Vagina (tissue), 2 donors: ENCODE measurements at regions not wholly inside any gene's neighbourhood (a gene's known extent, or its start where the extent isn't known, plus 50 kb on each side); places are given as distances from the start of the nearest gene placed in this dataset.

Source experiments
- POLR2A ChIP-seq, 2 donors: fragments of 450-650 bp; IDR thresholded peaks; one replicate each; pipeline ENCODE4 v1.6.1; 2017; ENCODE audit warnings: antibody characterized with exemption in 2 of 2, mild to moderate bottlenecking in 2 of 2, moderate library complexity in 2 of 2
- POLR2AphosphoS5 ChIP-seq, 2 donors: sonication (generic); formaldehyde crosslinking; IDR thresholded peaks; one replicate each; pipeline ENCODE4 v1.9.0; 2017; ENCODE audit warnings: antibody characterized with exemption in 2 of 2, mild to moderate bottlenecking in 2 of 2, low read depth in 1 of 2; ENCODE audit not compliant: insufficient read depth in 1 of 2
- TF ChIP-seq, protein P1 (sequence below), 3 experiments: fragments of 450-650 bp in 2 of 3; fragments of 200-600 bp in 1 of 3; sonication (generic) in 1 of 3; IDR thresholded peaks; one replicate each; pipeline ENCODE4 v1.5.1; 2017 to 2019; ENCODE audit warnings: antibody characterized with exemption in 3 of 3, mild to moderate bottlenecking in 2 of 3, moderate library complexity in 2 of 3

DNA sequence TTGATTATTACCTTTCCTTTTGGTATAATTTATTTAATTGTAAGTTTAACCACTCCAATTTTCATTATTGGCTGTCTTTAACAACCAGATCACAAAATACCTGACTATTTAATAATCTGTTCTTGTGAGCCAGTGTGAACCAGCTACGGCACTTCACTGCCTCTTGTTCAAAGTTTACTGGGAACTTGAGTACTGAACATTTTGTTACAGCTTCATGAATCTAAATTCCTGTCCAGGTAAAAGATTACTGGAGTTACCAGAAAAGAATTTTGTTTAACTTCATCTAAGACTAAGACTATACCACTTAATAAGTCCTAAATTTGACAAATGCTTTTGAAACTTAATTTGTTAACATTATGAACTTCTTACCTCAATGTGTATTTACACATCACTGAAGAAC, 178.3 kb downstream of the FBXO8 start:
- TF ChIP-seq, protein P1, sequence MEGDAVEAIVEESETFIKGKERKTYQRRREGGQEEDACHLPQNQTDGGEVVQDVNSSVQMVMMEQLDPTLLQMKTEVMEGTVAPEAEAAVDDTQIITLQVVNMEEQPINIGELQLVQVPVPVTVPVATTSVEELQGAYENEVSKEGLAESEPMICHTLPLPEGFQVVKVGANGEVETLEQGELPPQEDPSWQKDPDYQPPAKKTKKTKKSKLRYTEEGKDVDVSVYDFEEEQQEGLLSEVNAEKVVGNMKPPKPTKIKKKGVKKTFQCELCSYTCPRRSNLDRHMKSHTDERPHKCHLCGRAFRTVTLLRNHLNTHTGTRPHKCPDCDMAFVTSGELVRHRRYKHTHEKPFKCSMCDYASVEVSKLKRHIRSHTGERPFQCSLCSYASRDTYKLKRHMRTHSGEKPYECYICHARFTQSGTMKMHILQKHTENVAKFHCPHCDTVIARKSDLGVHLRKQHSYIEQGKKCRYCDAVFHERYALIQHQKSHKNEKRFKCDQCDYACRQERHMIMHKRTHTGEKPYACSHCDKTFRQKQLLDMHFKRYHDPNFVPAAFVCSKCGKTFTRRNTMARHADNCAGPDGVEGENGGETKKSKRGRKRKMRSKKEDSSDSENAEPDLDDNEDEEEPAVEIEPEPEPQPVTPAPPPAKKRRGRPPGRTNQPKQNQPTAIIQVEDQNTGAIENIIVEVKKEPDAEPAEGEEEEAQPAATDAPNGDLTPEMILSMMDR (IDR thresholded peaks at IDR 0.05), result no peak
- TF ChIP-seq POLR2A (IDR thresholded peaks at IDR 0.05) (no peak), POLR2AphosphoS5 (IDR thresholded peaks at IDR 0.05; ENCODE audit: insufficient read depth in 1 of 2, low read depth in 1 of 2) (no peak)
